OCI-LY3 (cell line): ENCODE measurements at regions not wholly inside any gene's neighbourhood (a gene's known extent, or its start where the extent isn't known, plus 50 kb on each side); places are given as distances from the start of the nearest gene placed in this dataset.

Experiments used
- CTCF ChIP-seq: fragments of 200-600, 300-600 bp; sonication (generic); IDR thresholded peaks from 2 replicates; pipeline ENCODE4 v1.5.1; 2014; ENCODE audit warnings: antibody characterized with exemption, low read length, low read depth
- EZH2phosphoT487 ChIP-seq: fragments of 200-600 bp; shearing (Covaris generic); IDR thresholded peaks from 2 replicates; pipeline ENCODE4 v1.6.1; 2018; ENCODE audit warnings: antibody characterized with exemption, mixed run types, low read depth

DNA sequence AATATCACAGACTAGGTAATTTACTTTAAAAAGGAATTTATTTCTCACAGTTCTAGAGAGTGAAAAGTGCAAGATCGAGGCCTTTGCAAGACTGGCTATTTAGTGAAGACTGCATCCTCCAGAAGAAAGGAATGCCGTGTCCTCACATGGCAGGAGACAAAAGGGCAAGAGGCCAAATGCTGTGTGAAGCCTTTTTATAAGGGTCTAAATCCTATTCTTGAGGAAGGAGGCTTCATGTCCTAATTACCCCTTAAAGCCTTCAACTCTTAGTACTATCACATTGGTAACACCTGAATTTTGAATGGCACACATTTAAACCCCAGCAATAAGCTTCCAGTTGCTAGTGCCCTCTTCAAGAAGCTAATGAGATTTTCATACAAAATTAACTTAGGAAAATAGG, 1882.3 kb upstream of the PIK3C3 start:
- TF ChIP-seq EZH2phosphoT487 (no peak), CTCF (no peak)
